Neural cell (in vitro differentiated cells): ENCODE measurements at regions not wholly inside any gene's neighbourhood (a gene's known extent, or its start where the extent isn't known, plus 50 kb on each side); places are given as distances from the start of the nearest gene placed in this dataset.

Source experiments
- H2AFZ ChIP-seq: fragments of 200-600, 300-800 bp; sonication (generic), shearing (Covaris generic); 2 replicates; pipeline ENCODE4 v1.6.0; 2014; ENCODE audit warnings: low read depth, mild to moderate bottlenecking, antibody characterized with exemption, low read length, moderate library complexity
- H3F3A ChIP-seq: fragments of 200-600 bp; shearing (Covaris generic); 2 replicates; pipeline ENCODE4 v1.6.1; 2016; ENCODE audit warnings: mild to moderate bottlenecking, moderate library complexity, mixed read lengths, antibody characterized with exemption, low read length; ENCODE audit not compliant: insufficient read depth, poor library complexity, severe bottlenecking
- H3K27ac ChIP-seq: fragments of 200-600, 300-800 bp; sonication (generic), shearing (Covaris generic); 2 replicates; pipeline ENCODE4 v1.5.1; 2014; ENCODE audit warnings: mild to moderate bottlenecking, low read length, moderate library complexity
- H3K27me3 ChIP-seq: fragments of 300-800, 200-600 bp; sonication (generic), shearing (Covaris generic); 2 replicates; pipeline ENCODE4 v1.6.0; 2014; ENCODE audit warnings: mild to moderate bottlenecking, low read depth, low read length, moderate library complexity; ENCODE audit not compliant: insufficient read depth
- H3K36me3 ChIP-seq: fragments of 300-800, 200-600 bp; sonication (generic), shearing (Covaris generic); 2 replicates; pipeline ENCODE4 v1.5.1; 2014; ENCODE audit warnings: mild to moderate bottlenecking, antibody characterized with exemption, low read length, moderate library complexity; ENCODE audit not compliant: insufficient read depth
- H3K4me2 ChIP-seq: fragments of 300-800, 200-600 bp; sonication (generic), shearing (Covaris generic); 2 replicates; pipeline ENCODE4 v1.6.0; 2014; ENCODE audit warnings: mild to moderate bottlenecking, low read length
- H3K4me3 ChIP-seq: fragments of 300-800, 200-600 bp; sonication (generic), shearing (Covaris generic); 2 replicates; pipeline ENCODE4 v1.5.1; 2014; ENCODE audit warnings: mild to moderate bottlenecking, low read length, moderate library complexity
- H3K79me2 ChIP-seq: fragments of 200-600 bp; shearing (Covaris generic); replicated peaks from 2 replicates; pipeline ENCODE4 v1.6.0; 2014; ENCODE audit warnings: mild to moderate bottlenecking, low read length, moderate library complexity; ENCODE audit not compliant: insufficient read depth
- H3K9ac ChIP-seq: fragments of 300-800, 200-600 bp; sonication (generic), shearing (Covaris generic); 2 replicates; pipeline ENCODE4 v1.6.1; 2016; ENCODE audit warnings: mild to moderate bottlenecking, low read length, mixed read lengths
- H3K9me2 ChIP-seq: fragments of 200-600 bp; shearing (Covaris generic); 2 replicates; pipeline ENCODE4 v1.6.1; 2016; ENCODE audit warnings: mild to moderate bottlenecking, low read length, mixed read lengths; ENCODE audit not compliant: insufficient read depth
- H3K9me3 ChIP-seq: fragments of 200-600, 300-800 bp; sonication (generic), shearing (Covaris generic); 2 replicates; pipeline ENCODE4 v1.6.1; 2016; ENCODE audit warnings: mild to moderate bottlenecking, mixed run types, low read length, moderate library complexity, mixed read lengths
- H4K20me1 ChIP-seq: fragments of 200-600 bp; shearing (Covaris generic); 2 replicates; pipeline ENCODE4 v1.6.1; 2016; ENCODE audit warnings: mild to moderate bottlenecking, mixed run types; ENCODE audit not compliant: insufficient read depth
- EP300 ChIP-seq: fragments of 450-650 bp; conservative IDR thresholded peaks from 2 replicates; pipeline ENCODE4 v1.6.1; 2014; ENCODE audit warnings: antibody characterized with exemption, mild to moderate bottlenecking, moderate library complexity; ENCODE audit not compliant: poor library complexity, severe bottlenecking
- EZH2 ChIP-seq: fragments of 200-600, 300-800 bp; shearing (Covaris generic), sonication (generic); IDR thresholded peaks from 2 replicates; pipeline ENCODE4 v1.6.1; 2014; ENCODE audit warnings: antibody characterized with exemption, low read length, borderline replicate concordance, mild to moderate bottlenecking; ENCODE audit not compliant: insufficient read depth, poor library complexity, severe bottlenecking
- POLR2AphosphoS5 ChIP-seq: IDR thresholded peaks from 2 replicates; pipeline ENCODE4 v1.6.1; 2012
- RAD21 ChIP-seq: fragments of 450-650 bp; conservative IDR thresholded peaks from 2 replicates; pipeline ENCODE4 v1.6.1; 2014; ENCODE audit warnings: antibody characterized with exemption, mild to moderate bottlenecking, moderate library complexity
- SMC3 ChIP-seq: fragments of 450-650 bp; conservative IDR thresholded peaks from 2 replicates; pipeline ENCODE4 v1.6.1; 2014; ENCODE audit warnings: antibody characterized with exemption, mild to moderate bottlenecking, moderate library complexity; ENCODE audit not compliant: poor library complexity
- TAF1 ChIP-seq: IDR thresholded peaks from 2 replicates; pipeline ENCODE4 v1.6.1; 2012; ENCODE audit warnings: low read depth
- TF ChIP-seq, protein P1 (sequence below): IDR thresholded peaks from 2 replicates; pipeline ENCODE4 v1.6.1; 2012; ENCODE audit warnings: borderline replicate concordance
- TF ChIP-seq, protein P2 (sequence below): fragments of 450-650 bp; IDR thresholded peaks from 2 replicates; pipeline ENCODE4 v1.5.1; 2014; ENCODE audit warnings: antibody characterized with exemption, mild to moderate bottlenecking, moderate library complexity; ENCODE audit not compliant: poor library complexity, severe bottlenecking

- Histone ChIP-seq H3K79me2 (no peaks in the 10 kb centered on the region), H3K4me2 (no peak overlapping the region)
- TF ChIP-seq EP300 (no peak), EZH2 (no peak), SMC3 (no peak)
Observed at GRCh38 chr11:82356316-82356715, 377.3 kb downstream of the FAM181B start.

GRCh38 chr11:82355313-82355823 is 378.3 kb downstream of the FAM181B start:
- H3F3A ChIP-seq, result no peaks in the 10 kb centered on the region
- H2AFZ ChIP-seq, result no peak overlapping the region
- no peaks in the 10 kb centered on the region for H3K27me3 ChIP-seq
- H3K79me2 ChIP-seq, result no peaks in the 10 kb centered on the region
- H3K27ac ChIP-seq, result no peak overlapping the region
- H3K36me3 ChIP-seq, result no peaks in the 10 kb centered on the region
- no peak overlapping the region for H3K4me3 ChIP-seq
- no peaks in the 10 kb centered on the region for H4K20me1 ChIP-seq
- H3K9me2 ChIP-seq, result no peaks in the 10 kb centered on the region
- no peak overlapping the region for H3K4me2 ChIP-seq
- H3K9me3 ChIP-seq, result no peaks in the 10 kb centered on the region
- no peak overlapping the region for H3K9ac ChIP-seq
- TF ChIP-seq EZH2, result no peak
- no peak for TF ChIP-seq RAD21
- TF ChIP-seq, protein P1, sequence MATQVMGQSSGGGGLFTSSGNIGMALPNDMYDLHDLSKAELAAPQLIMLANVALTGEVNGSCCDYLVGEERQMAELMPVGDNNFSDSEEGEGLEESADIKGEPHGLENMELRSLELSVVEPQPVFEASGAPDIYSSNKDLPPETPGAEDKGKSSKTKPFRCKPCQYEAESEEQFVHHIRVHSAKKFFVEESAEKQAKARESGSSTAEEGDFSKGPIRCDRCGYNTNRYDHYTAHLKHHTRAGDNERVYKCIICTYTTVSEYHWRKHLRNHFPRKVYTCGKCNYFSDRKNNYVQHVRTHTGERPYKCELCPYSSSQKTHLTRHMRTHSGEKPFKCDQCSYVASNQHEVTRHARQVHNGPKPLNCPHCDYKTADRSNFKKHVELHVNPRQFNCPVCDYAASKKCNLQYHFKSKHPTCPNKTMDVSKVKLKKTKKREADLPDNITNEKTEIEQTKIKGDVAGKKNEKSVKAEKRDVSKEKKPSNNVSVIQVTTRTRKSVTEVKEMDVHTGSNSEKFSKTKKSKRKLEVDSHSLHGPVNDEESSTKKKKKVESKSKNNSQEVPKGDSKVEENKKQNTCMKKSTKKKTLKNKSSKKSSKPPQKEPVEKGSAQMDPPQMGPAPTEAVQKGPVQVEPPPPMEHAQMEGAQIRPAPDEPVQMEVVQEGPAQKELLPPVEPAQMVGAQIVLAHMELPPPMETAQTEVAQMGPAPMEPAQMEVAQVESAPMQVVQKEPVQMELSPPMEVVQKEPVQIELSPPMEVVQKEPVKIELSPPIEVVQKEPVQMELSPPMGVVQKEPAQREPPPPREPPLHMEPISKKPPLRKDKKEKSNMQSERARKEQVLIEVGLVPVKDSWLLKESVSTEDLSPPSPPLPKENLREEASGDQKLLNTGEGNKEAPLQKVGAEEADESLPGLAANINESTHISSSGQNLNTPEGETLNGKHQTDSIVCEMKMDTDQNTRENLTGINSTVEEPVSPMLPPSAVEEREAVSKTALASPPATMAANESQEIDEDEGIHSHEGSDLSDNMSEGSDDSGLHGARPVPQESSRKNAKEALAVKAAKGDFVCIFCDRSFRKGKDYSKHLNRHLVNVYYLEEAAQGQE, result no peak
- TF ChIP-seq POLR2AphosphoS5, result no peak
- TF ChIP-seq, protein P2, sequence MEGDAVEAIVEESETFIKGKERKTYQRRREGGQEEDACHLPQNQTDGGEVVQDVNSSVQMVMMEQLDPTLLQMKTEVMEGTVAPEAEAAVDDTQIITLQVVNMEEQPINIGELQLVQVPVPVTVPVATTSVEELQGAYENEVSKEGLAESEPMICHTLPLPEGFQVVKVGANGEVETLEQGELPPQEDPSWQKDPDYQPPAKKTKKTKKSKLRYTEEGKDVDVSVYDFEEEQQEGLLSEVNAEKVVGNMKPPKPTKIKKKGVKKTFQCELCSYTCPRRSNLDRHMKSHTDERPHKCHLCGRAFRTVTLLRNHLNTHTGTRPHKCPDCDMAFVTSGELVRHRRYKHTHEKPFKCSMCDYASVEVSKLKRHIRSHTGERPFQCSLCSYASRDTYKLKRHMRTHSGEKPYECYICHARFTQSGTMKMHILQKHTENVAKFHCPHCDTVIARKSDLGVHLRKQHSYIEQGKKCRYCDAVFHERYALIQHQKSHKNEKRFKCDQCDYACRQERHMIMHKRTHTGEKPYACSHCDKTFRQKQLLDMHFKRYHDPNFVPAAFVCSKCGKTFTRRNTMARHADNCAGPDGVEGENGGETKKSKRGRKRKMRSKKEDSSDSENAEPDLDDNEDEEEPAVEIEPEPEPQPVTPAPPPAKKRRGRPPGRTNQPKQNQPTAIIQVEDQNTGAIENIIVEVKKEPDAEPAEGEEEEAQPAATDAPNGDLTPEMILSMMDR, result no peak
- no peak for TF ChIP-seq SMC3
- TF ChIP-seq EP300, result no peak

More at GRCh38 chr11:82356316-82356715, 377.3 kb downstream of the FAM181B start:
- no peaks in the 10 kb centered on the region for H3K9me2 ChIP-seq
- no peaks in the 10 kb centered on the region for H4K20me1 ChIP-seq
- no peaks in the 10 kb centered on the region for H3K9me3 ChIP-seq
- no peaks in the 10 kb centered on the region for H3K27me3 ChIP-seq
- no peak overlapping the region for H3K9ac ChIP-seq
- H3K27ac ChIP-seq, result no peak overlapping the region
- H3K4me3 ChIP-seq, result no peak overlapping the region
- H2AFZ ChIP-seq, result no peak overlapping the region
- no peaks in the 10 kb centered on the region for H3K36me3 ChIP-seq
- no peaks in the 10 kb centered on the region for H3F3A ChIP-seq

GRCh38 chr11:82326853-82327252 is 406.8 kb downstream of the FAM181B start:
- Histone ChIP-seq H3K27me3 (no peaks in the 10 kb centered on the region), H3K4me3 (no peak overlapping the region), H3K36me3 (no peaks in the 10 kb centered on the region), H3K79me2 (no peaks in the 10 kb centered on the region), H3K9ac (no peak overlapping the region), H3F3A (no peaks in the 10 kb centered on the region), H3K9me2 (no peaks in the 10 kb centered on the region), H3K4me2 (no peak overlapping the region), H3K9me3 (no peaks in the 10 kb centered on the region), H4K20me1 (no peaks in the 10 kb centered on the region), H2AFZ (no peak overlapping the region), H3K27ac (no peak overlapping the region)
- TF ChIP-seq, protein P1, result no peak
- TF ChIP-seq TAF1 (no peak), SMC3 (no peak)
